WTC11 (cell line): ENCODE measurements at regions not wholly inside any gene's neighbourhood (a gene's known extent, or its start where the extent isn't known, plus 50 kb on each side); places are given as distances from the start of the nearest gene placed in this dataset.

Source experiments
- ATAC-seq: fragments of 200-7000 bp; cut with Tn5 transposase; 2 replicates; pipeline ENCODE4 v1.10.0; 2021; ENCODE audit warnings: mild to moderate bottlenecking, moderate library complexity
- CTCF ChIA-PET: fragments of 300-600 bp; sonication (Branson Sonifier 250); formaldehyde crosslinking; loops from one replicate; lab custom pipeline; 2021; ENCODE audit warnings: antibody characterized with exemption; lab: Charles Lee
- POLR2A ChIA-PET: fragments of 350-600 bp; sonication (Branson Sonifier 250); formaldehyde crosslinking; loops from one replicate; lab custom pipeline; 2021; ENCODE audit warnings: antibody characterized with exemption; lab: Charles Lee
- DNase-seq: peaks from one replicate; pipeline ENCODE4 v3.0.0; 2021; ENCODE audit warnings: low spot score
- H3K27ac Mint-ChIP-seq: 2 replicates; pipeline ENCODE4 v1.8.0; 2021; ENCODE audit warnings: mixed read lengths
- H3K27me3 Mint-ChIP-seq: 2 replicates; pipeline ENCODE4 v1.8.0; 2021; ENCODE audit warnings: low read depth, mild to moderate bottlenecking, moderate library complexity, mixed read lengths
- H3K36me3 Mint-ChIP-seq: 2 replicates; pipeline ENCODE4 v1.8.0; 2021; ENCODE audit warnings: mixed read lengths
- H3K4me1 Mint-ChIP-seq: 2 replicates; pipeline ENCODE4 v1.8.0; 2022; ENCODE audit warnings: mixed read lengths
- H3K4me3 Mint-ChIP-seq: 2 replicates; pipeline ENCODE4 v1.8.0; 2021; ENCODE audit warnings: mild to moderate bottlenecking, moderate library complexity, mixed read lengths
- H3K9me3 Mint-ChIP-seq: 2 replicates; pipeline ENCODE4 v1.8.0; 2021; ENCODE audit warnings: mixed read lengths
- AR ChIP-seq: fragments of 250-450 bp; sonication (Bioruptor Pico); IDR thresholded peaks from 2 replicates; pipeline ENCODE4 v1.9.0; 2021; ENCODE audit warnings: mild to moderate bottlenecking
- ATF1 ChIP-seq: sonication (generic); formaldehyde crosslinking; IDR thresholded peaks from 2 replicates; pipeline ENCODE4 v1.8.1; 2023; ENCODE audit warnings: mild to moderate bottlenecking, moderate library complexity, missing genetic modification reagents
- CREB1 ChIP-seq: sonication (generic); formaldehyde crosslinking; IDR thresholded peaks from 2 replicates; pipeline ENCODE4 v1.8.0; 2023; ENCODE audit warnings: mild to moderate bottlenecking, missing genetic modification reagents
- GRHL2 ChIP-seq: fragments of 250-450 bp; sonication (Bioruptor Pico); IDR thresholded peaks from 2 replicates; pipeline ENCODE4 v1.8.0; 2022; ENCODE audit warnings: mild to moderate bottlenecking, moderate library complexity; ENCODE audit not compliant: insufficient replicate concordance, severe bottlenecking
- GTF2I ChIP-seq: fragments of 250-450 bp; sonication (Bioruptor Pico); conservative IDR thresholded peaks from 2 replicates; pipeline ENCODE4 v1.4.0; 2021; ENCODE audit warnings: mild to moderate bottlenecking
- IRF2 ChIP-seq: sonication (generic); formaldehyde crosslinking; IDR thresholded peaks from 2 replicates; pipeline ENCODE4 v1.8.0; 2022; ENCODE audit warnings: low read depth, missing genetic modification reagents, borderline replicate concordance
- KAT7 ChIP-seq: sonication (generic); formaldehyde crosslinking; IDR thresholded peaks from 2 replicates; pipeline ENCODE4 v1.8.1; 2023; ENCODE audit warnings: missing genetic modification reagents, mild to moderate bottlenecking, borderline replicate concordance
- MAX ChIP-seq: sonication (generic); formaldehyde crosslinking; IDR thresholded peaks from 2 replicates; pipeline ENCODE4 v1.8.0; 2022; ENCODE audit warnings: mild to moderate bottlenecking, missing genetic modification reagents
- NFATC4 ChIP-seq: fragments of 250-450 bp; sonication (Bioruptor Pico); IDR thresholded peaks from 2 replicates; pipeline ENCODE4 v1.9.0; 2021; ENCODE audit warnings: mild to moderate bottlenecking
- NFYB ChIP-seq: sonication (generic); formaldehyde crosslinking; conservative IDR thresholded peaks from 2 replicates; pipeline ENCODE4 v1.8.0; 2022; ENCODE audit warnings: low read depth, missing genetic modification reagents
- TCF7 ChIP-seq: sonication (generic); formaldehyde crosslinking; IDR thresholded peaks from 2 replicates; pipeline ENCODE4 v1.8.0; 2022; ENCODE audit warnings: mild to moderate bottlenecking, low read depth, missing genetic modification reagents, moderate library complexity
- USF2 ChIP-seq: sonication (generic); formaldehyde crosslinking; IDR thresholded peaks from 2 replicates; pipeline ENCODE4 v1.8.1; 2023; ENCODE audit warnings: mild to moderate bottlenecking, missing genetic modification reagents, moderate library complexity
- ZNF219 ChIP-seq: sonication (generic); formaldehyde crosslinking; IDR thresholded peaks from 2 replicates; pipeline ENCODE4 v1.8.0; 2023; ENCODE audit warnings: missing genetic modification reagents, mild to moderate bottlenecking, borderline replicate concordance
- ZNF512 ChIP-seq: sonication (generic); formaldehyde crosslinking; IDR thresholded peaks from 2 replicates; pipeline ENCODE4 v1.8.1; 2022; ENCODE audit warnings: missing genetic modification reagents, borderline replicate concordance

- no peaks in the 10 kb centered on the region for H3K4me1 Mint-ChIP-seq
- H3K36me3 Mint-ChIP-seq = no peaks in the 10 kb centered on the region
- H3K4me3 Mint-ChIP-seq = no peak overlapping the region
- DNase-seq = no peak
- no peak for TF ChIP-seq ZNF219 (CRISPR knock-in tag)
- TF ChIP-seq GTF2I (CRISPR knock-in tag) = no peak
- no peak for TF ChIP-seq NFATC4 (CRISPR knock-in tag)
- no peak for TF ChIP-seq CREB1
- no peak for TF ChIP-seq AR (CRISPR knock-in tag)
- TF ChIP-seq, all 79 proteins: peak for 0
- ChIA-PET POLR2A (no interaction called here), CTCF (no interaction called here)
- ATAC-seq = no peak
- Mint-ChIP-seq H3K9me3 (peaks cover 11% of the 10 kb centered on the region), H3K27me3 (peaks cover 4% of the 10 kb centered on the region; the same call in 1 of the 2 replicates), H3K27ac (no peak overlapping the region)
Measured at GRCh38 chr10:83723080-83723479, 416.2 kb upstream of the GHITM start.

GRCh38 chr10:83724471-83725241 lies 414.7 kb upstream of the GHITM start:
- no peak for DNase-seq
- no peaks in the 10 kb centered on the region for H3K4me1 Mint-ChIP-seq
- TF ChIP-seq IRF2 (CRISPR knock-in tag) (no peak), ATF1 (CRISPR knock-in tag) (no peak), GRHL2 (CRISPR knock-in tag) (no peak), NFYB (no peak), USF2 (CRISPR knock-in tag) (no peak), AR (CRISPR knock-in tag) (no peak), ZNF512 (CRISPR knock-in tag) (no peak), KAT7 (CRISPR knock-in tag) (no peak), MAX (CRISPR knock-in tag) (no peak), TCF7 (CRISPR knock-in tag) (no peak)
- TF ChIP-seq, all 79 proteins: peak for 0
- no peak for ATAC-seq
- Mint-ChIP-seq H3K4me3 (no peak overlapping the region), H3K9me3 (peaks cover 11% of the 10 kb centered on the region), H3K27ac (no peak overlapping the region), H3K36me3 (no peaks in the 10 kb centered on the region), H3K27me3 (peaks cover 4% of the 10 kb centered on the region; the same call in 1 of the 2 replicates)
- ChIA-PET POLR2A (no interaction called here), CTCF (no interaction called here)
